ENCODE measurements at regions not wholly inside any gene's neighbourhood (a gene's known extent, or its start where the extent isn't known, plus 50 kb on each side); places are given as distances from the start of the nearest gene placed in this dataset.
"Not testable (repeated sequence)": the region's sequence is repeated elsewhere in the genome, so short reads cannot be mapped to it uniquely, and the experiment has no call there.

- DNase-seq: peak; percentile 36
Observed at GRCh38 chr21:14903172-14903865, 161.5 kb downstream of the NRIP1 start.

- DNase-seq: no peak
Observed at GRCh38 chr21:14901482-14901958, 163.3 kb downstream of the NRIP1 start.

- no peak for DNase-seq
Observed at GRCh38 chr21:14900611-14901010, 164.2 kb downstream of the NRIP1 start.

- DNase-seq: no peak
Observed at GRCh38 chr21:14900058-14900457, 164.7 kb downstream of the NRIP1 start.

- no peak for DNase-seq
Observed at GRCh38 chr21:14895792-14896191, 169.0 kb downstream of the NRIP1 start.

- DNase-seq: no peak
Observed at GRCh38 chr21:14890141-14890540, 174.7 kb downstream of the NRIP1 start.

GRCh38 chr21:14889080-14889810 lies 175.6 kb downstream of the NRIP1 start:
- no peak for DNase-seq

GRCh38 chr21:14888202-14888601 lies 176.6 kb downstream of the NRIP1 start:
- DNase-seq: no peak

- no peak for DNase-seq
Observed at GRCh38 chr21:14886001-14886400, 178.8 kb downstream of the NRIP1 start.

- no peak for DNase-seq
Observed at GRCh38 chr21:14883351-14883750, 181.4 kb downstream of the NRIP1 start.

- not testable (repeated sequence) for DNase-seq
Observed at GRCh38 chr21:14882545-14882944, 182.3 kb downstream of the NRIP1 start.

- no peak for DNase-seq
Observed at GRCh38 chr21:14881863-14882499, 182.8 kb downstream of the NRIP1 start.

- DNase-seq: no peak
Observed at GRCh38 chr21:14880922-14881321, 183.9 kb downstream of the NRIP1 start.

GRCh38 chr21:14879458-14879857 lies 185.3 kb downstream of the NRIP1 start:
- DNase-seq: no peak

GRCh38 chr21:14878971-14879370 lies 185.8 kb downstream of the NRIP1 start:
- no peak for DNase-seq

GRCh38 chr21:14877581-14878228 lies 187.1 kb downstream of the NRIP1 start:
- DNase-seq: no peak

- DNase-seq: no peak
Observed at GRCh38 chr21:14876524-14876840, 188.3 kb downstream of the NRIP1 start.

- DNase-seq: peak; percentile 17
Observed at GRCh38 chr21:14875704-14876523, 188.9 kb downstream of the NRIP1 start.

GRCh38 chr21:14875186-14875585 lies 189.6 kb downstream of the NRIP1 start:
- DNase-seq: no peak

- DNase-seq: no peak
Observed at GRCh38 chr21:14874379-14874778, 190.4 kb downstream of the NRIP1 start.

GRCh38 chr21:14871861-14872260 lies 192.9 kb downstream of the NRIP1 start:
- no peak for DNase-seq

GRCh38 chr21:14870853-14871149 lies 194.0 kb downstream of the NRIP1 start:
- DNase-seq: no peak
